ENCODE measurements at regions not wholly inside any gene's neighbourhood (a gene's known extent, or its start where the extent isn't known, plus 50 kb on each side); places are given as distances from the start of the nearest gene placed in this dataset.
A peak's percentile ranks its signal among the peaks of the same experiment; 100 is the strongest.
"Not testable (repeated sequence)": the region's sequence is repeated elsewhere in the genome, so short reads cannot be mapped to it uniquely, and the experiment has no call there.

- DNase-seq (ENCODE audit: low spot score) (no peak), FAIRE-seq (no peak)
These were observed 189.7 kb upstream of the CDH2 start for GRCh38 chr18:28366676-28367075.

DNA sequence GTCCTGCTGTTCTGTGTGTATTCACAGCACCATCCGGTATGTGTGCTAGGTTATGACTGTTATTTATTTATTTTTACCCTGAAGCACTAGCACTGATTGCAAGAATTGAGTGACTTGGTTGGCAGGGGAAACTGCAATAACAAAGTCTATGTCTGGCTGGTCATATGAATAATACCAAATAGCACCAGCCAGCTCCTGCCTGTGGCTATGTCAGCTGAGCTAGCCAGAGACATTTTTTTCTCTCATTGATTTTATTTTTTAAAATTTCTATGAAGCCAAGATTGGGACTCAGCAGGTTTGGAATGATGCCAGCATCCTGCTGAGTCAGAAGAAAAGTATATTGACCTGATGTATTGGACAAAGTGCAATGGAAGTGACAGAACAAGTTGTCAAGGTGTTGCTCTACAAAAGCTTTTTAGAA, 188.5 kb upstream of the CDH2 start:
- DNase-seq (ENCODE audit: low spot score) (peak; percentile 18), FAIRE-seq (no peak)

GRCh38 chr18:28363124-28363523, 186.2 kb upstream of the CDH2 start:
- FAIRE-seq (no peak), DNase-seq (ENCODE audit: low spot score) (no peak)

GRCh38 chr18:28359176-28359575, 182.2 kb upstream of the CDH2 start:
- FAIRE-seq (no peak), DNase-seq (ENCODE audit: low spot score) (no peak)

GRCh38 chr18:28357766-28358401, 181.0 kb upstream of the CDH2 start:
- FAIRE-seq, result no peak

DNA sequence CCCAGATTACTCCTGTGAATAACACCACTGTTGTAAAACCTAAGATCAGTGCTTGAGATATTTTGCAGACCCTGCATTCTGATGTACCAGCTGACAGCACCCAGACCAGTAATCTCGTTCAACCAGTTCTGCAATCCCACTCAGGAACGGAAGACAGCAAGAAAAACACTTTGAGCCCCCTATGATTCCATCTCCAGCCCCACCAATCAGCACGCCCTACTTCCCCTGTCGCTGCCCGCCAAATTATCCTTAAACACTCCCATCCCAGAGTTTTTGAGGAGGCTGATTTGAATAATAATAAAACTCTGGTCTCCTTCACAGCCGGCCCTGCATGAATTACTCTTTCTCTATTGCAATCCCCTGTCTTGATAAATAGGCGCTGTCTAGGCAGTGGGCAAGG, 173.9 kb upstream of the CDH2 start:
- no peak for DNase-seq (ENCODE audit: low spot score)
- no peak for FAIRE-seq

More at GRCh38 chr18:28357766-28358401, 181.0 kb upstream of the CDH2 start:
- DNase-seq (ENCODE audit: low spot score), result no peak

DNA sequence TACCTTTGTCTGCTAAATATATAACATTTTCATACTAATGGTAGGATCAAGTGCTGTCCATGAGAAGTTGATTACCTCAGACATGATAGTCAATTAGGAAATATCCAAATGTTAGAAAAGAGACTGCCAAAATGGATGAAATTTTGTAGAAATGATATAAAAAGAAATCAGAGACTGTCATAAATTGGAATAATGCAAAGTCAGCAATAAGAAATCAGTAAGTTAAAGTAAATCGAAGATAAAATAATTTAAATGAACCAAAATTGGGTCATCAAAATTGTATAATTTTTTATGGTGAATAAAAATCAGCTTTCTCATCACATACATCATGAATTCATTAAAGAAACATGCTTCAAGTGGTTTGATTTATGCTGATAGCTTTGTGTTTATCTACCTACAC, 165.3 kb upstream of the CDH2 start:
- no peak for FAIRE-seq
- DNase-seq (ENCODE audit: low spot score), result no peak

- FAIRE-seq (no peak), DNase-seq (ENCODE audit: low spot score) (no peak)
These were observed 161.4 kb upstream of the CDH2 start for GRCh38 chr18:28338316-28338715.

DNA sequence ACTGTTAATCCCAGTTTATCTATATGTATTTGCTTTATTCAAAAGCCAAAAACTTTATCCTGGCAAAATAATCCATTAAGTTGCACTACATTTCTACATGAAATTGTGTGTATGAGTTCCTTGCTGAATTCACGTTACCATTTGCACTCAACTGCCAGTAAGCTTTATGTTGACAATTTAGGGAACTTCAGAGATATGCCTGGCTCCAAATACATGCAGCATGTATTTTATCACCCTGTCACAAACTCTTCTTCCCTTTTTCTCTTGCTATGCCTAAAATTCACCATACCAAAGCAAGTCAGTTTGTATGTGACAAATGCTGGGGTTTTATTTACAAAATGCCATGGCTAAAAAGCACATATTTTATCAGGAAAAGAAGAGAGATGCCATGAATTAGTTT, 157.6 kb upstream of the CDH2 start:
- DNase-seq (ENCODE audit: low spot score) (no peak), FAIRE-seq (no peak)

DNA sequence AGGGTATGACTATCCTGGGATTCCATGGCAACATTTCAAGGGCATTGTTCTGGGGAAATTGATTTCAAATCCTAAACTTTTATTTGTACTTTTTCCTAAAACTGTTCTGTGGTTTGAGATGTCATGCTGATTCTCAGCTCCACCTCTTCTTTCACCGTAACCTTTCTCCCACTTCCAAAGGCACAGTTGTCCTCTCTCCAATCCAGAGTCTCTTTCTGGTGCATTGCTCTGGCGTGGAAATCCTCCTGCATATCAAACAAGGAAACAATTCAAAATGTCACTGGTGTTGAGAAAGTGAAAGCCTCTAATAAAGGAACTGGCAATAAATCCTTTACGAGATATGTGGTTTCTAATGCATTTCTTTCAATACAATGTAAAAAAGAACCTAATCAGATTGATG, 155.1 kb upstream of the CDH2 start:
- FAIRE-seq, result no peak

GRCh38 chr18:28331551-28331950, 154.6 kb upstream of the CDH2 start:
- no peak for FAIRE-seq

More for the DNA sequence above, 155.1 kb upstream of the CDH2 start:
- no peak for DNase-seq (ENCODE audit: low spot score)

GRCh38 chr18:28313602-28314001, 136.7 kb upstream of the CDH2 start:
- no peak for FAIRE-seq
- no peak for DNase-seq (ENCODE audit: low spot score)

More at GRCh38 chr18:28331551-28331950, 154.6 kb upstream of the CDH2 start:
- no peak for DNase-seq (ENCODE audit: low spot score)

DNA sequence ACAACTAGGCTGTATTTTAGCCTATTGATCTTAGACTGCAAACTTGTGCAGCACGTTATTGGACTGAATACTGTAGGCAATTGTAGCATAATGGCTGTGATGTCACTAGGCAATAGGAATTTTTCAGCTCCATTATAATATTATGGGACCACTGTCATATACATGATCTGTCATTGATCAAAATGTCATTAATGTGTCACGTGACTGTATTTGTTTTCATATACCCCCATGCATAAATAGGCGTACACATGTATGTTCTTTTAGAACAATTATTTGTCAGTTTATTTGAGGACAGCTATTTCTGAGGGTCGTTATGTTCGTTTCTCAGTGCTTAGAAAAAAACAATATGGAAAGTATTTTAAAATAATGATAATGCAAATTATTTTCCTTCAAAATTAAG, 111.9 kb upstream of the CDH2 start:
- DNase-seq (ENCODE audit: low spot score), result no peak
- FAIRE-seq, result no peak

DNA sequence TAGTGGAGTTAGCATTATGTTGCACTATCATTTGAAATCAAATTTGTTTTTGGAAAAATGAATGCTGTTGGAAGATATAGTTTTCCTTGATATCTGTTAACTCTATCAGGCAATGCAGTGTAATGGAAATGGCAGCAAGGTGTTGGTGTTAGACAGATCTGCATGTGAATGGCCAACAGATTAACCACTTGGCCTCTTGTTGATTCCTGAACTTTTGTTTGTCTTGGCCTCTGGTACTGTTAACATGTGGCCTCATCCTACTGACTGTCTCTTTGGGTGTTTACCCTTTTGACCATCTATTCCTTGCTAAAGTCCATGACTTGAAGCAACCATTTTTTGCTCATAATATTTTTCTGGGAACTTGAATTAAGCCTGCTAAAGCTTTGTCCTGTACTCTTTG, 110.2 kb upstream of the CDH2 start:
- FAIRE-seq (no peak), DNase-seq (ENCODE audit: low spot score) (no peak)

DNA sequence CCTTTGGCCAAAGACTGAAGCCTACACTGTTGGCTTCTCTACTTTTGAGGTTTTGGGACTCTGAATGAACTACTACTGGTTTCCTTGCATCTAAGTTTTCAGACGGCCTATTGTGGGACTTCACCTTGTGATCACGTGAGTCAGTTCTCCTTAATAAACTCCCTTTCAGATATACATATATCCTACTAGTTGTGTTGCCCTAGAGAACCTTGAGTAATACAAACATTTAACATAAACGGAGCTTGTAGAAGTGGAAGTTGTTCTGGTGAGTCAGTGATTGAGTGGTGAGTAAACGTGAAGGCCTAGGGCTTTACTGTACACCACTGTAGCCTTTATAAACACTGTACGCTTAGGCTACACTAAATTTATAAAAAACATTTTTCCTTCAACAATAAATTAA, 107.2 kb upstream of the CDH2 start:
- FAIRE-seq (no peak), DNase-seq (ENCODE audit: low spot score) (no peak)

GRCh38 chr18:28281400-28281799, 104.5 kb upstream of the CDH2 start:
- DNase-seq (ENCODE audit: low spot score) (no peak), FAIRE-seq (no peak)

- DNase-seq (ENCODE audit: low spot score), result no peak
- FAIRE-seq, result no peak
These were observed 92.8 kb upstream of the CDH2 start for GRCh38 chr18:28269750-28270149.

- DNase-seq (ENCODE audit: low spot score), result peak; percentile 22
- FAIRE-seq, result no peak
These were observed 91.1 kb upstream of the CDH2 start for GRCh38 chr18:28267878-28268625.

DNA sequence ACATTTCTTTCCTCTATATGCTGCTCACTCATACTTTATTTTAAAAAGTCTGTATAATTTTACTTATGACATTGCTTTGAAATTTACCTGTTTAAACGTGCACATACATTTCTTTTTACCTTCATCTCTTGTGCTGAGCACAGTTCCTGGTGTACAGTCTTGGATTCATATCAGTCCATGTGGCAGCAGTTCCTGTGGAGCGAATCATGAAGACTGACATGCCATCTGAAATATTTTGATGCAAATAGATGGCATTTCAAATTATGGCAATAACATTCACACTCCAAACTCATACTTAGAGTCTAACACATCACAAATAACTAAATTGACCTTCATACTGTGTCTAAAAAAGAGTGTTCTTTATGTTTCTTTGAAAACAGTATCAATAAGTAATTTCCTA, 90.3 kb upstream of the CDH2 start:
- FAIRE-seq (no peak), DNase-seq (ENCODE audit: low spot score) (no peak)

GRCh38 chr18:28256166-28256565, 79.2 kb upstream of the CDH2 start:
- DNase-seq (ENCODE audit: low spot score), result no peak
- FAIRE-seq, result no peak

DNA sequence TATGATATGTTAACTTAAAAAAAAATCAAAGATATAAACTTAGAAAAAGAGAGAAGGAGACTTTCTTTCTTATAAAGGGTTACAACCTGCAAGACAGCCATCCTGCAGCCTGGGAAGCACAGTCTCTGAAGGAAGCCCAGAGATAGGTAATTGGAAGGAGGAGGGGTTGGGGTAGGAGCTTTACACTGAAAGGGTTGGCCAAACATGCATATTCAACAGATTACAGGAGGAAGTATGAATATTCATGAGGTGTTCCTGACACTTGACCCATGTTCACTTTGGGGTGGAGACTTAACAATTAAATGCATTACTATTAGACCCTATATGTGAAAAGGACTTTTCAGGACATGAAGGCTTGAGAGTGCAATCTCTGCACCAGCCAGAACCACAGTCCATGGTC, 71.7 kb upstream of the CDH2 start:
- FAIRE-seq, result no peak
- DNase-seq (ENCODE audit: low spot score), result no peak

GRCh38 chr18:28240626-28241025, 63.7 kb upstream of the CDH2 start:
- DNase-seq (ENCODE audit: low spot score); FAIRE-seq: not testable (repeated sequence)

GRCh38 chr18:28236487-28236886, 59.6 kb upstream of the CDH2 start:
- DNase-seq (ENCODE audit: low spot score), result no peak
- no peak for FAIRE-seq

Data from urothelium cell line (cell line).